ENCODE measurements at regions not wholly inside any gene's neighbourhood (a gene's known extent, or its start where the extent isn't known, plus 50 kb on each side); places are given as distances from the start of the nearest gene placed in this dataset.

GRCh38 chr2:38509947-38510326 is 92.8 kb downstream of the HNRNPLL start:
- no peaks in the 10 kb centered on the region for H3K9me3 ChIP-seq
- ATAC-seq (no peak), DNase-seq (no peak)
- no peaks in the 10 kb centered on the region for H3K36me3 ChIP-seq
- H3K27ac ChIP-seq: no peak overlapping the region
- TF ChIP-seq CTCF (IDR thresholded peaks at IDR 0.05): no peak
- intact Hi-C loops (cut with DNase I): no loop called here
- H3K4me3 ChIP-seq: no peak overlapping the region
- H3K27me3 ChIP-seq: no peaks in the 10 kb centered on the region
- H3K4me1 ChIP-seq: peaks cover 19% of the 10 kb centered on the region

- TF ChIP-seq CTCF (IDR thresholded peaks at IDR 0.05): no peak
- Histone ChIP-seq H3K4me3 (no peak overlapping the region), H3K4me1 (peaks cover 19% of the 10 kb centered on the region), H3K27ac (no peak overlapping the region), H3K27me3 (no peaks in the 10 kb centered on the region), H3K9me3 (no peaks in the 10 kb centered on the region), H3K36me3 (no peaks in the 10 kb centered on the region)
- intact Hi-C loops (cut with DNase I): no loop called here
- ATAC-seq: no peak
- DNase-seq: no peak
Measured at GRCh38 chr2:38509314-38509946, 93.3 kb downstream of the HNRNPLL start.

GRCh38 chr2:38508311-38509039 is 94.3 kb downstream of the HNRNPLL start:
- intact Hi-C loops (cut with DNase I): no loop called here
- DNase-seq (peak; percentile 82), ATAC-seq (peak; percentile 89)
- Histone ChIP-seq H3K27me3 (no peaks in the 10 kb centered on the region), H3K4me1 (peaks cover 19% of the 10 kb centered on the region), H3K27ac (no peak overlapping the region), H3K36me3 (no peaks in the 10 kb centered on the region), H3K4me3 (no peak overlapping the region), H3K9me3 (no peaks in the 10 kb centered on the region)
- peak; percentile 54 for TF ChIP-seq CTCF (IDR thresholded peaks at IDR 0.05)

- DNase-seq: no peak
- no peak for ATAC-seq
- no peaks in the 10 kb centered on the region for H3K9me3 ChIP-seq
- no peaks in the 10 kb centered on the region for H3K27me3 ChIP-seq
- no peaks in the 10 kb centered on the region for H3K36me3 ChIP-seq
- no peak overlapping the region for H3K27ac ChIP-seq
- H3K4me3 ChIP-seq: no peak overlapping the region
- peaks cover 19% of the 10 kb centered on the region for H3K4me1 ChIP-seq
- intact Hi-C loops (cut with DNase I): no loop called here
- TF ChIP-seq CTCF (IDR thresholded peaks at IDR 0.05): no peak
Measured at GRCh38 chr2:38507712-38508111, 95.0 kb downstream of the HNRNPLL start.

- Histone ChIP-seq H3K4me3 (no peak overlapping the region), H3K9me3 (no peaks in the 10 kb centered on the region), H3K4me1 (peaks cover 19% of the 10 kb centered on the region), H3K27ac (no peak overlapping the region), H3K36me3 (no peaks in the 10 kb centered on the region), H3K27me3 (no peaks in the 10 kb centered on the region)
- intact Hi-C loops (cut with DNase I): no loop called here
- ATAC-seq (peak; percentile 63), DNase-seq (no peak)
- TF ChIP-seq CTCF (IDR thresholded peaks at IDR 0.05): no peak
Measured at GRCh38 chr2:38505779-38506178, 96.9 kb downstream of the HNRNPLL start.
